Nephron (organoid): ENCODE measurements at regions not wholly inside any gene's neighbourhood (a gene's known extent, or its start where the extent isn't known, plus 50 kb on each side); places are given as distances from the start of the nearest gene placed in this dataset.

ENCODE experiments used
- H3K27ac Mint-ChIP-seq, 3 experiments: 2 replicates each; pipeline ENCODE4 v1.8.0; 2020; ENCODE audit warnings: mixed read lengths in 3 of 3, mild to moderate bottlenecking in 2 of 3, moderate library complexity in 1 of 3
- H3K27me3 Mint-ChIP-seq: 2 replicates; pipeline ENCODE4 v1.8.0; 2021; ENCODE audit warnings: low read depth, mild to moderate bottlenecking, moderate library complexity, mixed read lengths
- H3K36me3 Mint-ChIP-seq: 2 replicates; pipeline ENCODE4 v1.8.0; 2020; ENCODE audit warnings: low read depth, mixed read lengths
- H3K4me1 Mint-ChIP-seq: 2 replicates; pipeline ENCODE4 v1.8.0; 2020; ENCODE audit warnings: mixed read lengths
- H3K4me3 Mint-ChIP-seq, 3 experiments: 2 replicates each; pipeline ENCODE4 v1.8.0; 2020; ENCODE audit warnings: mild to moderate bottlenecking in 3 of 3, mixed read lengths in 3 of 3, moderate library complexity in 2 of 3
- H3K9me3 Mint-ChIP-seq: 2 replicates; pipeline ENCODE4 v1.8.0; 2020; ENCODE audit warnings: mixed read lengths
- CTCF ChIP-seq, 3 experiments: fragments of 200-600 bp; sonication (generic); IDR thresholded peaks; one replicate each; pipeline ENCODE4 v1.5.0; 2021; ENCODE audit warnings: antibody characterized with exemption in 3 of 3; ENCODE audit not compliant: unreplicated experiment in 3 of 3

GRCh38 chr12:92574051-92574783 is 128.6 kb upstream of the PLEKHG7 start:
- H3K4me1 Mint-ChIP-seq, result peaks cover 18% of the 10 kb centered on the region
- no peaks in the 10 kb centered on the region for H3K27me3 Mint-ChIP-seq
- TF ChIP-seq CTCF (IDR thresholded peaks at IDR 0.05; ENCODE audit: unreplicated experiment in 3 of 3), result peak in 2 of 3 experiments; percentile 4 to 36
- H3K9me3 Mint-ChIP-seq, result no peaks in the 10 kb centered on the region
- H3K36me3 Mint-ChIP-seq, result no peaks in the 10 kb centered on the region
- peak overlapping the region; percentile 15 to 86 (median 24) for H3K27ac Mint-ChIP-seq
- H3K4me3 Mint-ChIP-seq, result no peak overlapping the region

GRCh38 chr12:92573104-92573503 is 129.7 kb upstream of the PLEKHG7 start:
- Mint-ChIP-seq H3K4me3 (no peak overlapping the region), H3K4me1 (peaks cover 18% of the 10 kb centered on the region), H3K36me3 (no peaks in the 10 kb centered on the region), H3K9me3 (no peaks in the 10 kb centered on the region), H3K27ac (no peak overlapping the region), H3K27me3 (no peaks in the 10 kb centered on the region)
- no peak for TF ChIP-seq CTCF (IDR thresholded peaks at IDR 0.05; ENCODE audit: unreplicated experiment in 3 of 3)

- H3K36me3 Mint-ChIP-seq, result no peaks in the 10 kb centered on the region
Observed at GRCh38 chr12:92571844-92572543, 130.8 kb upstream of the PLEKHG7 start.

GRCh38 chr12:92571169-92571568 is 131.6 kb upstream of the PLEKHG7 start:
- no peaks in the 10 kb centered on the region for H3K36me3 Mint-ChIP-seq
- peaks cover 18% of the 10 kb centered on the region for H3K4me1 Mint-ChIP-seq
- H3K9me3 Mint-ChIP-seq, result peaks cover 3% of the 10 kb centered on the region
- H3K4me3 Mint-ChIP-seq, result no peak overlapping the region
- H3K27me3 Mint-ChIP-seq, result no peaks in the 10 kb centered on the region
- H3K27ac Mint-ChIP-seq, result peak overlapping the region in 2 of 3 experiments; percentile 1 to 49
- TF ChIP-seq CTCF (IDR thresholded peaks at IDR 0.05; ENCODE audit: unreplicated experiment in 3 of 3), result no peak

More at GRCh38 chr12:92571844-92572543, 130.8 kb upstream of the PLEKHG7 start:
- no peak for TF ChIP-seq CTCF (IDR thresholded peaks at IDR 0.05; ENCODE audit: unreplicated experiment in 3 of 3)
- H3K9me3 Mint-ChIP-seq, result no peaks in the 10 kb centered on the region
- no peak overlapping the region for H3K4me3 Mint-ChIP-seq
- H3K4me1 Mint-ChIP-seq, result peaks cover 18% of the 10 kb centered on the region
- no peaks in the 10 kb centered on the region for H3K27me3 Mint-ChIP-seq
- peak overlapping the region in 1 of 3 experiments; percentile 49 for H3K27ac Mint-ChIP-seq

- Mint-ChIP-seq H3K27ac (no peak overlapping the region), H3K4me1 (peaks cover 18% of the 10 kb centered on the region), H3K4me3 (no peak overlapping the region), H3K36me3 (no peaks in the 10 kb centered on the region), H3K27me3 (no peaks in the 10 kb centered on the region), H3K9me3 (peaks cover 3% of the 10 kb centered on the region)
- TF ChIP-seq CTCF (IDR thresholded peaks at IDR 0.05; ENCODE audit: unreplicated experiment in 3 of 3), result peak; percentile 67 to 90 (median 76)
Observed at GRCh38 chr12:92570056-92570753, 132.6 kb upstream of the PLEKHG7 start.
